ENCODE measurements at regions not wholly inside any gene's neighbourhood (a gene's known extent, or its start where the extent isn't known, plus 50 kb on each side); places are given as distances from the start of the nearest gene placed in this dataset.

DNA sequence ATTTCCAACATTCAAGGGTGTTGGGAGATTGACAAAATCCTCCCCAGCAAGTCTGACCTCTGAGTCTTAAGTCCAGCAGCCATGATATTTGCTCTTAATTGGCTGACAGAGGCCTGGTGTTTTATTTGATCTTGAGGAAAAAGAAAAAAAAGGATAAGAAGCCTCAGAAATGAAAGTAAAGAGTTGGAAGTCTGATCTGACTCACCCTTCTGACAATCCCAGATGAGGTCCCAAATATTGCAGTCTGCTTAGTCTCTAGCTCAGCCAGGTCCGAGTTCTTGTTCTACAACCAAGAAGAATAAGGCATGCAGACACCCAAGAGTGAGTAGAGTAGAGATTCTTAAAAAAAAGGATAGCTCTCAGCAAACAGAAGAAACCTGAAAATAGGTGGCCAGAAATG is 632.5 kb upstream of the ST8SIA4 start:
- Histone ChIP-seq H3K9ac (ENCODE audit: low read length) (no peak overlapping the region), H2AFZ (ENCODE audit: low read depth, low read length) (no peak overlapping the region), H3K4me3 (ENCODE audit: low read length) (no peak overlapping the region), H3K9me3 (ENCODE audit: low read length) (no peaks in the 10 kb centered on the region), H3K9me2 (ENCODE audit: insufficient read depth, low read length) (no peaks in the 10 kb centered on the region), H3K27ac (ENCODE audit: low read length) (no peak overlapping the region), H3K79me2 (replicated peaks; ENCODE audit: insufficient read depth, low read length) (no peaks in the 10 kb centered on the region), H3F3A (ENCODE audit: insufficient read depth, low read length, poor library complexity, severe bottlenecking) (no peaks in the 10 kb centered on the region), H4K20me1 (ENCODE audit: insufficient read depth) (no peaks in the 10 kb centered on the region), H3K4me2 (ENCODE audit: low read length) (no peak overlapping the region), H3K27me3 (ENCODE audit: insufficient read depth, low read depth, low read length) (no peaks in the 10 kb centered on the region), H3K36me3 (ENCODE audit: insufficient read depth, low read length) (no peaks in the 10 kb centered on the region)
- TF ChIP-seq RAD21 (conservative IDR thresholded peaks at IDR 0.05) (no peak), POLR2AphosphoS5 (IDR thresholded peaks at IDR 0.05) (no peak), EZH2 (IDR thresholded peaks at IDR 0.05; ENCODE audit: borderline replicate concordance, insufficient read depth, low read length, poor library complexity, severe bottlenecking) (no peak), SMC3 (conservative IDR thresholded peaks at IDR 0.05; ENCODE audit: poor library complexity) (no peak), MXI1 (conservative IDR thresholded peaks at IDR 0.05; ENCODE audit: poor library complexity, severe bottlenecking) (no peak)
- TF ChIP-seq, protein P1, sequence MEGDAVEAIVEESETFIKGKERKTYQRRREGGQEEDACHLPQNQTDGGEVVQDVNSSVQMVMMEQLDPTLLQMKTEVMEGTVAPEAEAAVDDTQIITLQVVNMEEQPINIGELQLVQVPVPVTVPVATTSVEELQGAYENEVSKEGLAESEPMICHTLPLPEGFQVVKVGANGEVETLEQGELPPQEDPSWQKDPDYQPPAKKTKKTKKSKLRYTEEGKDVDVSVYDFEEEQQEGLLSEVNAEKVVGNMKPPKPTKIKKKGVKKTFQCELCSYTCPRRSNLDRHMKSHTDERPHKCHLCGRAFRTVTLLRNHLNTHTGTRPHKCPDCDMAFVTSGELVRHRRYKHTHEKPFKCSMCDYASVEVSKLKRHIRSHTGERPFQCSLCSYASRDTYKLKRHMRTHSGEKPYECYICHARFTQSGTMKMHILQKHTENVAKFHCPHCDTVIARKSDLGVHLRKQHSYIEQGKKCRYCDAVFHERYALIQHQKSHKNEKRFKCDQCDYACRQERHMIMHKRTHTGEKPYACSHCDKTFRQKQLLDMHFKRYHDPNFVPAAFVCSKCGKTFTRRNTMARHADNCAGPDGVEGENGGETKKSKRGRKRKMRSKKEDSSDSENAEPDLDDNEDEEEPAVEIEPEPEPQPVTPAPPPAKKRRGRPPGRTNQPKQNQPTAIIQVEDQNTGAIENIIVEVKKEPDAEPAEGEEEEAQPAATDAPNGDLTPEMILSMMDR (IDR thresholded peaks at IDR 0.05; ENCODE audit: poor library complexity, severe bottlenecking) = no peak

DNA sequence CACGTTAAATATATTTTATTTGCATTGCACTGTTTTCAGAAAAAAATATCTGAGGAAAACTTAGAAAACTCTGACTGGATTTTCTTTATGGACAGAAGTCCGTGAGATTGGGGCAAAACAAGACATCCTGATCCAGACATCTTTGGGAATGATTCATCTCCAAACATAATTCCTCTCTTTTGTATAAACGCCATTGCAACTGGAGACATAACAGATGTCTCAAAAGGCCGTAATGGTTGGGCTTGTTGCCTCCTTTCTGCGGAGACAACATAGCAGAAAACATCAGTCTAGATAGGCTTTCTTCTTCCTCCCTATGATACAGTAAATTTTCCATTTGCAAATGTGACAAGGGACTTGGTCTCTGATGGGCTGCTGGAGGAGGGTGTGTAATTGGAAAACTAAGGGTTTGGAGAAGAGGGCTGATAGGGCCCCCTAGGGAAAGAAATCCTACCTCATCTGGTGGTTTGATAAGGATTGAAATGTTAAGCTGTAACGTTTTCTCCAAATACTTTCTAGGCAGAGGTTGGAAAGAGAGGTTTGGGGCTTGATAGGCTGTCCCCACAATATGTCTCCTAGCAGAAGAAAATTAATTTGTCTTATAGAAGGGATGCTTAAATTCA is 631.5 kb upstream of the ST8SIA4 start:
- Histone ChIP-seq H4K20me1 (ENCODE audit: insufficient read depth) (no peaks in the 10 kb centered on the region), H3K27me3 (ENCODE audit: insufficient read depth, low read depth, low read length) (no peaks in the 10 kb centered on the region), H3K4me3 (ENCODE audit: low read length) (no peak overlapping the region), H3K79me2 (replicated peaks; ENCODE audit: insufficient read depth, low read length) (no peaks in the 10 kb centered on the region), H3K9me2 (ENCODE audit: insufficient read depth, low read length) (no peaks in the 10 kb centered on the region), H3K9ac (ENCODE audit: low read length) (no peak overlapping the region), H3K9me3 (ENCODE audit: low read length) (no peaks in the 10 kb centered on the region), H3K36me3 (ENCODE audit: insufficient read depth, low read length) (no peaks in the 10 kb centered on the region), H3K27ac (ENCODE audit: low read length) (no peak overlapping the region), H3F3A (ENCODE audit: insufficient read depth, low read length, poor library complexity, severe bottlenecking) (no peaks in the 10 kb centered on the region), H3K4me2 (ENCODE audit: low read length) (no peak overlapping the region), H2AFZ (ENCODE audit: low read depth, low read length) (no peak overlapping the region)
- TF ChIP-seq EP300 (conservative IDR thresholded peaks at IDR 0.05; ENCODE audit: poor library complexity, severe bottlenecking) (no peak), SMC3 (conservative IDR thresholded peaks at IDR 0.05; ENCODE audit: poor library complexity) (no peak), EZH2 (IDR thresholded peaks at IDR 0.05; ENCODE audit: borderline replicate concordance, insufficient read depth, low read length, poor library complexity, severe bottlenecking) (no peak), MXI1 (conservative IDR thresholded peaks at IDR 0.05; ENCODE audit: poor library complexity, severe bottlenecking) (no peak), POLR2AphosphoS5 (IDR thresholded peaks at IDR 0.05) (no peak), RAD21 (conservative IDR thresholded peaks at IDR 0.05) (no peak), TAF1 (IDR thresholded peaks at IDR 0.05; ENCODE audit: low read depth) (no peak)
- TF ChIP-seq, protein P1 (IDR thresholded peaks at IDR 0.05; ENCODE audit: poor library complexity, severe bottlenecking) = no peak
- TF ChIP-seq, protein P2, sequence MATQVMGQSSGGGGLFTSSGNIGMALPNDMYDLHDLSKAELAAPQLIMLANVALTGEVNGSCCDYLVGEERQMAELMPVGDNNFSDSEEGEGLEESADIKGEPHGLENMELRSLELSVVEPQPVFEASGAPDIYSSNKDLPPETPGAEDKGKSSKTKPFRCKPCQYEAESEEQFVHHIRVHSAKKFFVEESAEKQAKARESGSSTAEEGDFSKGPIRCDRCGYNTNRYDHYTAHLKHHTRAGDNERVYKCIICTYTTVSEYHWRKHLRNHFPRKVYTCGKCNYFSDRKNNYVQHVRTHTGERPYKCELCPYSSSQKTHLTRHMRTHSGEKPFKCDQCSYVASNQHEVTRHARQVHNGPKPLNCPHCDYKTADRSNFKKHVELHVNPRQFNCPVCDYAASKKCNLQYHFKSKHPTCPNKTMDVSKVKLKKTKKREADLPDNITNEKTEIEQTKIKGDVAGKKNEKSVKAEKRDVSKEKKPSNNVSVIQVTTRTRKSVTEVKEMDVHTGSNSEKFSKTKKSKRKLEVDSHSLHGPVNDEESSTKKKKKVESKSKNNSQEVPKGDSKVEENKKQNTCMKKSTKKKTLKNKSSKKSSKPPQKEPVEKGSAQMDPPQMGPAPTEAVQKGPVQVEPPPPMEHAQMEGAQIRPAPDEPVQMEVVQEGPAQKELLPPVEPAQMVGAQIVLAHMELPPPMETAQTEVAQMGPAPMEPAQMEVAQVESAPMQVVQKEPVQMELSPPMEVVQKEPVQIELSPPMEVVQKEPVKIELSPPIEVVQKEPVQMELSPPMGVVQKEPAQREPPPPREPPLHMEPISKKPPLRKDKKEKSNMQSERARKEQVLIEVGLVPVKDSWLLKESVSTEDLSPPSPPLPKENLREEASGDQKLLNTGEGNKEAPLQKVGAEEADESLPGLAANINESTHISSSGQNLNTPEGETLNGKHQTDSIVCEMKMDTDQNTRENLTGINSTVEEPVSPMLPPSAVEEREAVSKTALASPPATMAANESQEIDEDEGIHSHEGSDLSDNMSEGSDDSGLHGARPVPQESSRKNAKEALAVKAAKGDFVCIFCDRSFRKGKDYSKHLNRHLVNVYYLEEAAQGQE (IDR thresholded peaks at IDR 0.05; ENCODE audit: borderline replicate concordance) = no peak
